HCT116 (cell line): ENCODE measurements at regions not wholly inside any gene's neighbourhood (a gene's known extent, or its start where the extent isn't known, plus 50 kb on each side); places are given as distances from the start of the nearest gene placed in this dataset.

Experiments used
- ATF3 ChIP-seq: IDR thresholded peaks from 2 replicates; pipeline ENCODE4 v1.6.1; 2012
- CBX3 ChIP-seq: IDR thresholded peaks from 2 replicates; pipeline ENCODE4 v1.6.1; 2012; ENCODE audit warnings: low read depth
- CTCF ChIP-seq, 3 experiments: fragments of 200-600 bp in 1 of 3; sonication (generic) in 1 of 3; IDR thresholded peaks in 2 of 3; conservative IDR thresholded peaks in 1 of 3; 2 replicates each; pipeline ENCODE4 v1.5.1; 2012 to 2017; ENCODE audit warnings: low read depth in 2 of 3, low read length in 2 of 3, antibody characterized with exemption in 1 of 3, borderline replicate concordance in 1 of 3, control low read depth in 1 of 3, mild to moderate bottlenecking in 1 of 3, mixed read lengths in 1 of 3, mixed run types in 1 of 3, moderate library complexity in 1 of 3; ENCODE audit not compliant: insufficient read depth in 1 of 3
- ELF1 ChIP-seq: IDR thresholded peaks from 2 replicates; pipeline ENCODE4 v1.6.1; 2012; ENCODE audit warnings: low read depth, borderline replicate concordance
- FOSL1 ChIP-seq: IDR thresholded peaks from 2 replicates; pipeline ENCODE4 v1.6.1; 2012; ENCODE audit warnings: low read depth
- MAX ChIP-seq: IDR thresholded peaks from 2 replicates; pipeline ENCODE4 v1.6.1; 2012
- POLR2AphosphoS5 ChIP-seq: IDR thresholded peaks from 2 replicates; pipeline ENCODE4 v1.6.1; 2011; ENCODE audit warnings: mild to moderate bottlenecking, low read depth, low read length, moderate library complexity
- RAD21 ChIP-seq: IDR thresholded peaks from 2 replicates; pipeline ENCODE4 v1.6.1; 2012; ENCODE audit warnings: low read depth, mild to moderate bottlenecking
- SIN3A ChIP-seq: IDR thresholded peaks from 2 replicates; pipeline ENCODE4 v1.6.1; 2012; ENCODE audit warnings: low read depth
- SP1 ChIP-seq: IDR thresholded peaks from 2 replicates; pipeline ENCODE4 v1.6.1; 2012; ENCODE audit warnings: low read depth
- ZBTB33 ChIP-seq: IDR thresholded peaks from 2 replicates; pipeline ENCODE4 v1.6.1; 2011; ENCODE audit warnings: mild to moderate bottlenecking, low read length, moderate library complexity; ENCODE audit not compliant: insufficient replicate concordance; ENCODE audit errors: extremely low read depth
- ZFX ChIP-seq: fragments of 450-650 bp; IDR thresholded peaks from 2 replicates; pipeline ENCODE4 v1.6.1; 2017

- TF ChIP-seq SIN3A = no peak
- no peak for TF ChIP-seq POLR2AphosphoS5
- no peak for TF ChIP-seq CTCF (IDR thresholded peaks at IDR 0.05 in 2 of 3, conservative IDR thresholded peaks at IDR 0.05 in 1 of 3; ENCODE audit: borderline replicate concordance in 1 of 3, insufficient read depth in 1 of 3, low read depth in 2 of 3, low read length in 2 of 3)
- TF ChIP-seq FOSL1 = no peak
- no peak for TF ChIP-seq ATF3
- TF ChIP-seq RAD21 = no peak
- TF ChIP-seq SP1 = no peak
- TF ChIP-seq ZFX = no peak
- no peak for TF ChIP-seq MAX
- no peak for TF ChIP-seq CBX3
- no peak for TF ChIP-seq ZBTB33
- no peak for TF ChIP-seq ELF1
Measured at GRCh38 chr5:142493875-142494518, 169.2 kb upstream of the SPRY4 start.
